CD4-positive, alpha-beta T cell treated with Interleukin-4 for 4 hours (primary cell): ENCODE measurements at regions not wholly inside any gene's neighbourhood (a gene's known extent, or its start where the extent isn't known, plus 50 kb on each side); places are given as distances from the start of the nearest gene placed in this dataset.

Experiments used
- DNase-seq: peaks from one replicate; pipeline ENCODE4 v3.0.0-alpha.2; 2020

GRCh38 chr7:22622116-22622785 lies 104.7 kb upstream of the IL6 start:
- DNase-seq, result no peak

DNA sequence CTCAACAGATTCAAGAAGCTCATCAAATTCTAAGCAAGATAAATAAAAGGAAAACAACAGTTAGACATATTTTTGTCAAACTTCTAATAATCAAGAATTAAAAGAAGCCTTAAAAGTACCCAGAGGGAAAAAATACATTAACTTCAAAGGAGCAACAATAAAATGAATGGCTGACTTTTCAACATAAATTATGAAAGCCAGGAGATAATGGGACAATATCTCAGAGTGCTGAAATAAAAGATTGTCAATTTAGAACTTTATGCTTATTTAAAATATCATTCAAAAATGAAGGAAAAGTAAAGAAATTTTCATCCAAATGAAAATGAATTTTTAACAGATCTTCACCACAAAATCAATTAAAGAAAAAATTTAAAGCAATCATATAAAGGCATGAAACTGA lies 108.5 kb upstream of the IL6 start:
- no peak for DNase-seq

GRCh38 chr7:22617166-22617565 lies 109.8 kb upstream of the IL6 start:
- DNase-seq, result no peak

GRCh38 chr7:22613496-22613895 lies 113.5 kb upstream of the IL6 start:
- DNase-seq, result no peak

GRCh38 chr7:22612776-22613175 lies 112.8 kb upstream of the STEAP1B start:
- DNase-seq, result no peak

- DNase-seq, result no peak
Observed at GRCh38 chr7:22611758-22612079, 111.7 kb upstream of the STEAP1B start.

DNA sequence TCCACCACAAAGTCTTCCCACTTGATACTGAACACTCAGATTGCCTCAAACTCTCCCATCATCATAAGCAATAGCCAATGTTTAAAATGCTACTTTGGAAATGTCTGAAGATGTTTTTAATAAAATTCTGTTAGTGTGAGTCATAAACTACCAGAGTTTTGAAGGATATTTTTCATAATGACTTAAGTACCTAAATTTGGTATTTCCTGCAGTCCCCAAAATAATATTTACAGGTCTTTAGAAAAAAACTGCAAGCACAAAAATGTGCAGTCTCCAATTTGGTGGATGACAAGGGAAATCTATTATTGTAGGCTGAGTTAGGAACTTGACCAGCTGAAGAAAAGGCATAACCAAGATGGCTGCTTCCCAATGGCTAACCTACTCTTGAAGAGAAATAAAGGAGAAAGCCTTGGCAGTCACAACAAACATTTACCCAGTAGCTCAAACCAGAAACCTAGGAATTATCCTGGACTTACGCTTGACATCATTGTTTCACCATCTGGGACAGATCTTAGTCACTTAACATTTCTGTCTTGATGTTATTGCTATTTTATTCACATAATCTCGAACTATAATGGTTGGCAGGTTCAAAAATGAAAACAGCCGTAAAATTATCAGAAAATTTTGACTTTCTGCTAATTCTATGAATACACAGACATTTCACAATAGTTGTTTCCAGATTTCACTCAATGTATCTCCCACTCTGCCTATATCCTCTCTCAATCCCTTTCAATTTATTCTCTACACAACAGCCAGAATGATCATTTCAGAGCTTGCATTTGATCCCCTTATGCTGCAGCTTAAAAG lies 111.2 kb upstream of the STEAP1B start:
- DNase-seq, result no peak

DNA sequence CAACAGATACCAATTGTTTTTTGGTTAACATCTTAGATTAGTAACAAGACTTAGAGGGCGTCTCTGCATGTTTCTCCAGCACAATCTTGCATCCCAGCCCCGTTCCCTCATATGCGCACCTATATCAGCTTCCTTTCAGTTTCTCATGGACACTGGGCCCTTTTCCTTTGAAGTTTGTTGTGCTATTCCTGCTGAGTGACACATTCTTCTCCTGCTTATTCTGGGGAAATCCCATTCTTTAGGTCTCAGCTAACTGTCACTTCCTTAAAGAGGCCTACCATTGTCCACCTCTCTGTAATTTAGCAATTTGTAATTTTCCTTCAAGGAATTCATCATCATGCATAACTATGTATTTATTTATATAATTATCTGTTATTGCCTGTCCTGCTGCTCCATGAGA lies 110.3 kb upstream of the STEAP1B start:
- DNase-seq, result no peak

GRCh38 chr7:22607180-22607579 lies 107.2 kb upstream of the STEAP1B start:
- DNase-seq, result no peak

DNA sequence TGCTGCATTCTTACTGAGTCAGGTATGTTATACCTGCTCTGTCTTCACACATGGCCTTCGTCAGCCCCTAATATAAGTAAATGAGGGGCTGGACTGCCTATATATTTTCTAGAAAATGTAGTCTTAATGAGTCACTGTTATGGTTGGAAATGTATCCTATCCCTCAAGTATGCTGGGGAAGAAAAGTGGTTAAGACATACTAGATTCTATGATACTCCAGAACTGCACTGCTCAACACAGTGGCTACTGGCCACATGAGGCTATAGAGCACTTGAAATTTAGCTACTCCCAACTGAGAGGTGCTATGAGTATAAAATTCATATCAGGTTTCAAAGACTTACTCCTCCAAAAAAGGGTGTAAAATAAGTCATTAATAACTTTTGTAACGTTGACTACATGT lies 104.3 kb upstream of the STEAP1B start:
- DNase-seq, result no peak

DNA sequence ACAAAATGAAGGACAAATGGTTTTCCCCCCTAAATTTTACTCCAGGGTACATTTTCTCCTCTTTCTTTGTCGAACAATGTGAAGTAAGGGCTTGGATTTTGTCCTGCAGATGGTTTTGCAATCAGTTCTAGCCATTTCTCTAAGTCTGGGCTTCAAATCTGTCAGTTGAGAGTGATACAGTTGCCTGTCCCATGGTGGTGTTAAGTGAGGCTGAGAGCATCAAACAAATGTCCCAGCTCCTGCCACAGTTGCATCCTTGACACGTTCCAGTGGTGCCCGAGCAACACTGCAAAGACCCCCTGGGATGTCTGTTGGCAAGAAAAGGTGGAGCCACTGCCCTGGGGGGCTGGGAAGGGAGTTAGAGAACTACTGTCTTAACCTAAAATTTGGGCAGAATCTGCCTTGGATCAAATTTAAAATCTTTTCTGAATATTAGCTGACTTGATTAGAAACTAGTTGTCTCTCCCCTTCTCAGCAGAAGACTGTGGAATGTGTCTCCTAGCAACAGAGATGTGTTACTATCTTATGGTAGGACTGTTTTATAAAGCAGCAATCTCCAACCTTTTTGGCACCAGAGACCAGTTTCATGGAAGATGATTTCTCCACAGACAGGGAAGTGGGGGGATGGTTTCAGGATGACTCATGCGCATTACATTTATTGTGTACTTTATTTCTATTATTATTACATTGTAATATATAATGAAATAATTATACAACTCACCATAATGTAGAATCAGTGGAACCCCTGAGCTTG lies 102.0 kb upstream of the STEAP1B start:
- DNase-seq, result no peak

DNA sequence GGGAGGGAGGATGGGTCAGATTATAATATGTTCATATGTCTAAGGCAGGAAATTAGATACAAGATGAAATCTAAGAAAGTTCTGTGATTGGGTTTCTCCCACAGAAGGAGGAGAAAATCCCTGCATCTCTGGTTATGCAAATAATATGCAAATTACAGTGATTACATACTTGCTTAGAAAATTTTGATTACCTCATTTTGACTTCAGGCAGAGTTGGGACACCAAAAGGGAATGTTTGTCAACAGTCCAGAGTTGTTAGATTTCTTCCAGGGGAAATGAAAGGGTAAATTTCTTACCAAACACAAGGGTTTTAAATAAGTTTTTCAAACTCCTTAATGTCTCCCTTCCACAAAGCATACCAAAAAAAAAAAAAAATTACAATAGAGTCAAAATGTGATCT lies 101.4 kb upstream of the STEAP1B start:
- DNase-seq, result no peak

DNA sequence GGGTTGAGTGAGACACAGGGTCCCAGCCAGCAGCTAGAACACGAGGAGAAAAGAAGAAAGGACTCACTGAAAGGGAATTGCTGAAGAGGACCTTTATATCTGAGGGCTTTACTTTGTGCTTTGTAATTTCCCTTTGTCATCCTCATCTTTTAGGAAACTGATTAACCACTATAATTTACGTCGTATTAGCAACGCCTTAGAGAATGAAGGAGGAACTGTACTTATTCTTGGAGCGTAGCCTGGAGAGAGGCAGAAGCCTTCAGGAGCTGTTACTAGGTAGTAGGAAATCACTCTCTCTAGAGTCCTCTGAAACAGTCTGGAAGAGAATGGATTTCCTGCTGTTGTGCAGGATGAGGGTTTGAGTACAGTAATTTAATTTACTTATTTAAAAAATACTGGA lies 101.0 kb upstream of the STEAP1B start:
- no peak for DNase-seq

- DNase-seq, result no peak
Observed at GRCh38 chr7:22598318-22598920, 98.4 kb upstream of the STEAP1B start.

DNA sequence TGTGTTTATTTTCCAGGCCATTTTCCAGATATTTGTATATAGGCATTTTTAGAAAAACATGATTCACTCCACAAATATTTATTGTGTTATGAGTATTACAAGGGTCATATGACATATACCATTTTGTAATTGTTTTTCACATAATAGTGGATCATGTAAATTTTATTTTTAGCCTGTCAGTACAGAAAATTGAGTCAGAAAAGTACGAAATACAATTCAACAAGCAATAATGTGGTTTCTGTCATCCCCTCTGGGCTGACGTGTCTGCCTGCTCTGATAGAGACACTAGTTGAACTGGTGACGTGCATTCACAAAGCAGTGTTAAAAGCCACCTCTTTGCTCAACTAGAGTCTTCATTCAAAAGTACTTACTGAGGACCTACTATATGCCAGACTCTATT lies 97.9 kb upstream of the STEAP1B start:
- DNase-seq, result no peak

GRCh38 chr7:22596763-22597400 lies 96.9 kb upstream of the STEAP1B start:
- DNase-seq, result no peak

DNA sequence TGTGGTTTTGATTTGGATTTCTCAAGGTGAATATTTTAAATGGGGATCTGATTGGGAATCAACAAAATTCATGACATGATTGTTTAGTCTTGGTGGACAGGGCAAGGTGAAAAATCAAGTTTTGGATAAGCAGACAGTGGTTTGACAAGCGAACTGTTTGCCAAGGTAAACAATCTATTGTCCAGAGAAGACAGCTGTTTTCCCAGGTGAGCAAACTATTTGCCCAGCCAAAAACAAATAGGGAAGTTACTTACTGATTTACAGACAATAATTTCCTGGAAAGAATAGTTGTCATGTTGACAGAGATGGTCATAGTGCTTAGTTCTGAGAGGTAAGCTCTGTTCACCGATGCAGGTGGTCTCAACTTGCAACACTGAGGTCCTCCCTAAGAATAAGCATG lies 94.0 kb upstream of the STEAP1B start:
- DNase-seq, result no peak

GRCh38 chr7:22591271-22591670 lies 91.3 kb upstream of the STEAP1B start:
- no peak for DNase-seq

DNA sequence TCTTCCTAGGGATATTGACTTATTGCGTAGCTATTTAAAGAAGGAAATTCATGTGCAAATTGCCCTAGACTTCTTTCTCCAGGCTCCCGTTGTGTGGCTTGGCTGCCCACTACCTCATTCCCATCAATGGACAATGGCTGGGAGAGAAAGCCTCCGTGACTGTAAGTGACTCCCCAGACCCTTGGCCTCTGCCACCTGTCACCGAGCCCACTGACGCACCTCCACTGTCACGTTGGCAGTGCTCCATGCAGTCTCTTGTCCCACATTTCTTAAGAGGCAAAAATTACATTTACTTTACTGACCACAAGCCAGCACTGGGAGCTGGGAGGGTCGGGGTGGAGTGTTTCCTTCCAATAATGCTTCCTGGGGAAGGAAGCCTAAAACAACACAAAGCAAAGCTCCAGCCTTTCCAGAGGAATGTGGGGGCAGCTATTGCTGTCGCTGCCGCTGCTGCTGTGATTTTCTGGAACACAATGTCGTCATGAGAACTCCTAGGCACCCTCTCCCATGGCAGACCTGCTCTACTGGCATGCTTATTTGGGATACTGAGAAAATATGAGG lies 89.7 kb upstream of the STEAP1B start:
- DNase-seq, result no peak

GRCh38 chr7:22588351-22588750 lies 88.4 kb upstream of the STEAP1B start:
- DNase-seq, result no peak

DNA sequence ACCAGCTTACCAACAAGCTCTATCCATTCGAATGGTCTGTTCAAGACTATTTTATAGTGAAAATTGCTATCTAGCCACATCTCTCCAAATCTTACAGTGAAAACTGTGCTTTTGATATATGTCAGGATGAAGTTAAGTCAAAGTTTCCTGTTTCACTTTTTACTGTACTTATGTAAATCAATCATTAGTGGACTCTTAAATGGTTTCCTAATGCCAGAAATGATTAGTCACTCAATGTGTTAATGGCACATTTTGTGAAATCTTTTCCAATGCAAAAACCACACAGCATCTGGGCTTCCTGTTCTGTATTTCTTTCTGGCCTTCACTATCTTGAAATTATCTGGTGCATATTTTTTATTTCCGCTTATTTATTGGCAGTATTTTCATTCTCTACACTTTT lies 87.3 kb upstream of the STEAP1B start:
- DNase-seq, result no peak

GRCh38 chr7:22586786-22587140 lies 86.8 kb upstream of the STEAP1B start:
- no peak for DNase-seq
